Left hindlimb (tissue), 1 donor: ENCODE measurements at regions not wholly inside any gene's neighbourhood (a gene's known extent, or its start where the extent isn't known, plus 50 kb on each side); places are given as distances from the start of the nearest gene placed in this dataset.
"Not testable (repeated sequence)": the region's sequence is repeated elsewhere in the genome, so short reads cannot be mapped to it uniquely, and the experiment has no call there.

ENCODE experiments used
- DNase-seq: peaks from one replicate; pipeline ENCODE4 v3.0.0-alpha.2; 2018

- no peak for DNase-seq
Observed at GRCh38 chr1:185463433-185463832, 146.4 kb upstream of the IVNS1ABP start.

GRCh38 chr1:185463011-185463410 lies 146.0 kb upstream of the IVNS1ABP start:
- DNase-seq = no peak

GRCh38 chr1:185460723-185461122 lies 143.7 kb upstream of the IVNS1ABP start:
- DNase-seq = not testable (repeated sequence)

GRCh38 chr1:185459141-185459540 lies 142.1 kb upstream of the IVNS1ABP start:
- no peak for DNase-seq

- DNase-seq = no peak
Observed at GRCh38 chr1:185458670-185459069, 141.6 kb upstream of the IVNS1ABP start.

GRCh38 chr1:185453496-185454192 lies 136.6 kb upstream of the IVNS1ABP start:
- no peak for DNase-seq

- DNase-seq = no peak
Observed at GRCh38 chr1:185450917-185451316, 133.9 kb upstream of the IVNS1ABP start.

- no peak for DNase-seq
Observed at GRCh38 chr1:185450060-185450788, 133.2 kb upstream of the IVNS1ABP start.

GRCh38 chr1:185449378-185450059 lies 132.5 kb upstream of the IVNS1ABP start:
- no peak for DNase-seq

GRCh38 chr1:185448591-185449186 lies 131.6 kb upstream of the IVNS1ABP start:
- no peak for DNase-seq

- no peak for DNase-seq
Observed at GRCh38 chr1:185446131-185446530, 129.1 kb upstream of the IVNS1ABP start.

- DNase-seq = no peak
Observed at GRCh38 chr1:185445594-185445993, 128.6 kb upstream of the IVNS1ABP start.

GRCh38 chr1:185444676-185445075 lies 127.6 kb upstream of the IVNS1ABP start:
- no peak for DNase-seq

GRCh38 chr1:185442050-185442449 lies 125.0 kb upstream of the IVNS1ABP start:
- DNase-seq = no peak

GRCh38 chr1:185441605-185442004 lies 124.6 kb upstream of the IVNS1ABP start:
- no peak for DNase-seq

GRCh38 chr1:185440877-185441276 lies 123.8 kb upstream of the IVNS1ABP start:
- no peak for DNase-seq

- DNase-seq = no peak
Observed at GRCh38 chr1:185439727-185440415, 122.8 kb upstream of the IVNS1ABP start.

- DNase-seq = no peak
Observed at GRCh38 chr1:185438936-185439335, 121.9 kb upstream of the IVNS1ABP start.

- DNase-seq = no peak
Observed at GRCh38 chr1:185435696-185436379, 118.8 kb upstream of the IVNS1ABP start.

GRCh38 chr1:185434721-185435120 lies 117.7 kb upstream of the IVNS1ABP start:
- DNase-seq = no peak

GRCh38 chr1:185433667-185434066 lies 116.6 kb upstream of the IVNS1ABP start:
- DNase-seq = no peak

- DNase-seq = no peak
Observed at GRCh38 chr1:185432948-185433347, 115.9 kb upstream of the IVNS1ABP start.
